NT2/D1 (cell line): ENCODE measurements at regions not wholly inside any gene's neighbourhood (a gene's known extent, or its start where the extent isn't known, plus 50 kb on each side); places are given as distances from the start of the nearest gene placed in this dataset.

Experiments used
- DNase-seq: peaks from one replicate; pipeline ENCODE4 v3.0.0-alpha.2; 2011; ENCODE audit warnings: low read depth, low spot score
- H3K27me3 ChIP-seq: 2 replicates; pipeline ENCODE4 v1.6.0; 2011; ENCODE audit warnings: mild to moderate bottlenecking; ENCODE audit not compliant: insufficient read length, insufficient read depth
- H3K36me3 ChIP-seq: 2 replicates; pipeline ENCODE4 v1.6.1; 2011; ENCODE audit warnings: mild to moderate bottlenecking, low read length, mixed read lengths; ENCODE audit not compliant: insufficient read depth, insufficient read length
- H3K4me1 ChIP-seq: 2 replicates; pipeline ENCODE4 v1.5.1; 2011; ENCODE audit not compliant: insufficient read depth, insufficient read length
- H3K4me3 ChIP-seq: 2 replicates; pipeline ENCODE4 v1.5.1; 2011; ENCODE audit warnings: low read depth; ENCODE audit not compliant: insufficient read length
- H3K9ac ChIP-seq: 2 replicates; pipeline ENCODE4 v1.6.0; 2011; ENCODE audit warnings: low read depth; ENCODE audit not compliant: insufficient read length
- H3K9me3 ChIP-seq: 2 replicates; pipeline ENCODE4 v1.5.1; 2011; ENCODE audit warnings: mild to moderate bottlenecking, low read length; ENCODE audit not compliant: insufficient read depth
- SUZ12 ChIP-seq: IDR thresholded peaks from 2 replicates; pipeline ENCODE4 v1.6.1; 2011; ENCODE audit not compliant: insufficient read length, insufficient read depth; ENCODE audit errors: extremely low read depth
- YY1 ChIP-seq: IDR thresholded peaks from 2 replicates; pipeline ENCODE4 v1.6.1; 2011; ENCODE audit not compliant: insufficient read length, insufficient read depth
- ZNF274 ChIP-seq: IDR thresholded peaks from 2 replicates; pipeline ENCODE4 v1.6.1; 2011; ENCODE audit warnings: mild to moderate bottlenecking, low read depth, low read length

DNA sequence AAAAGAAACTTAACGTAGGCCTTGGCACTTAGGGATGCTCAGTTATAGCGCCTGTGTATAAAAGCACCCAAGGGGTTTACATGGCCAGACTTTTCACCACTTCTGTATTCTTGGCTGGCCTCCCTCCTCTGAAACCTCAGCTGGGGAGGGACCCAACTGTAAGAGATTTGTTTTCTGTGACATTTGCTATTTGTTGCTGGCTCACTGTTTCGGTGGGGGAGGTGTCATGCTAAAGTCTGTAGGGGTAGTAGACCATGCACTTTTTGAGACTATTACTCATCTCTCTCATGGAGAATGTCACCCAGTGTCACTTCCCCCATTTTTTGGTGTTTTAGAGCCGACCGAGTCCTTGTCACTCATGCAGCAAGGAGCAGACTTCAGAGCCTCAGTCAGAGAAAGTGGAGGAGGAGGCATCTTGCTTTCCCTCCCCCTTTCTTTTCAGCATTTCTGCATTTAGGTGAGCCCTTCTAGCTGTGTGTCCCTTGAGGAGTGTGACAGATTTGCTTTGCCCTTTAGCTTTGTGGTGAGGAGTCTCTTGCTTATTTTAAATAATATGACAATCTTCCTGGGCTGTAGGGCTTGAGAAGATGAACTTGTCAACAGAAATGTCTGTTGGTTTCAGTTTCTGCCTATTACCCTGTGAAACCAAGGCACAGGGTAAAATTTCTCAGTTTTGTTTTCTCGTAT, 160.1 kb downstream of the FASLG start:
- H3K27me3 ChIP-seq = no peaks in the 10 kb centered on the region
- H3K4me1 ChIP-seq = no peaks in the 10 kb centered on the region
- peaks cover 17% of the 10 kb centered on the region; the same call in 1 of the 2 replicates for H3K9me3 ChIP-seq
- no peak overlapping the region for H3K4me3 ChIP-seq
- DNase-seq = no peak
- H3K36me3 ChIP-seq = no peaks in the 10 kb centered on the region
- H3K9ac ChIP-seq = no peak overlapping the region
- TF ChIP-seq ZNF274 (no peak), SUZ12 (no peak)

GRCh38 chr1:172820475-172821158, 161.7 kb downstream of the FASLG start:
- 0 out of 2 replicates have a peak, but pooled peaks cover 1% of the 10 kb centered on the region for H3K9me3 ChIP-seq
- no peaks in the 10 kb centered on the region for H3K27me3 ChIP-seq
- no peaks in the 10 kb centered on the region for H3K36me3 ChIP-seq
- H3K4me1 ChIP-seq = no peaks in the 10 kb centered on the region
- no peak overlapping the region for H3K4me3 ChIP-seq
- no peak for TF ChIP-seq SUZ12
- TF ChIP-seq YY1 = no peak
- TF ChIP-seq ZNF274 = no peak
- DNase-seq = no peak
- no peak overlapping the region for H3K9ac ChIP-seq

GRCh38 chr1:172821609-172822274, 162.8 kb downstream of the FASLG start:
- no peak for TF ChIP-seq ZNF274
- no peak for TF ChIP-seq SUZ12
- TF ChIP-seq YY1 = no peak
- Histone ChIP-seq H3K9me3 (no peaks in the 10 kb centered on the region), H3K27me3 (no peaks in the 10 kb centered on the region), H3K9ac (no peak overlapping the region), H3K36me3 (no peaks in the 10 kb centered on the region), H3K4me1 (no peaks in the 10 kb centered on the region), H3K4me3 (no peak overlapping the region)
- no peak for DNase-seq

- Histone ChIP-seq H3K4me3 (no peak overlapping the region), H3K27me3 (no peaks in the 10 kb centered on the region), H3K9ac (no peak overlapping the region), H3K4me1 (no peaks in the 10 kb centered on the region), H3K36me3 (no peaks in the 10 kb centered on the region), H3K9me3 (no peaks in the 10 kb centered on the region)
- TF ChIP-seq YY1 = no peak
- no peak for TF ChIP-seq SUZ12
- no peak for TF ChIP-seq ZNF274
- no peak for DNase-seq
Measured at GRCh38 chr1:172822886-172823285, 164.0 kb downstream of the FASLG start.

- no peaks in the 10 kb centered on the region for H3K27me3 ChIP-seq
Measured at GRCh38 chr1:172823534-172823933, 164.6 kb downstream of the FASLG start.

DNA sequence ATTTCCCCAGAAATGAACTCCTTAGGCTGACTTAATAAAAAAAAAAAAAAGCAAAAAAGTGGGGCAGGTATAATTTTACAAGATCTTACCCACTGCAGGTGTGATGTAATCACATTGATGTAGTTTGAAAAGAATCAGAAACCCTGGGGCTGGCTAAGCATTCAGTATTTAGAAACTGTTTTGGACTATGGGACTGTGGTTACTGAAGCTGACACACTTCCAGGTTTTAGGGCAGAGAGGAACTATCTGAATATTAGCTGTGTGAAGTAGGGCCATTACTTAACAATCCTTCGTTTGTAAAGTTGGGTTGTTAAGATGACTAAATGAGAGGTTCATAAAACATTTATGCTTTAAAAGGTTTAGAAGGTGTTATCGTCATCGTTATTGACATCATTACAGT, 165.3 kb downstream of the FASLG start:
- no peaks in the 10 kb centered on the region for H3K27me3 ChIP-seq
- DNase-seq = no peak
- no peak for TF ChIP-seq YY1
- no peak for TF ChIP-seq SUZ12
- TF ChIP-seq ZNF274 = no peak
- no peaks in the 10 kb centered on the region for H3K4me1 ChIP-seq
- H3K9me3 ChIP-seq = no peaks in the 10 kb centered on the region
- H3K9ac ChIP-seq = no peak overlapping the region
- no peaks in the 10 kb centered on the region for H3K36me3 ChIP-seq
- no peak overlapping the region for H3K4me3 ChIP-seq

More at GRCh38 chr1:172823534-172823933, 164.6 kb downstream of the FASLG start:
- Histone ChIP-seq H3K4me1 (no peaks in the 10 kb centered on the region), H3K9me3 (no peaks in the 10 kb centered on the region), H3K36me3 (no peaks in the 10 kb centered on the region), H3K9ac (no peak overlapping the region), H3K4me3 (no peak overlapping the region)
- TF ChIP-seq ZNF274 (no peak), YY1 (no peak), SUZ12 (no peak)
- no peak for DNase-seq
